ENCODE measurements at regions not wholly inside any gene's neighbourhood (a gene's known extent, or its start where the extent isn't known, plus 50 kb on each side); places are given as distances from the start of the nearest gene placed in this dataset.
A peak's percentile ranks its signal among the peaks of the same experiment; 100 is the strongest.

GRCh38 chr4:33316033-33316432 lies 2595.9 kb downstream of the PCDH7 start:
- no peak overlapping the region for H3K4me3 ChIP-seq
- H3K9me3 ChIP-seq, result peaks cover 0 to 22% (median 12%) of the 10 kb centered on the region in 4 donors
- 79 to 95% (median 90%) methylated on average over 2 of the region's 2 CpGs for WGBS, 5 donors
- H3K27ac ChIP-seq, result no peak overlapping the region
- no peaks in the 10 kb centered on the region for H3K36me3 ChIP-seq
- H3K4me1 ChIP-seq, result no peaks in the 10 kb centered on the region
- H3K27me3 ChIP-seq, result no peaks in the 10 kb centered on the region
- no peak for DNase-seq
- intact Hi-C loops (cut with DNase I; ENCODE audit: low total_unique reads), result no loop called here
- TF ChIP-seq POLR2A (IDR thresholded peaks at IDR 0.05), result no peak
- TF ChIP-seq EP300 (IDR thresholded peaks at IDR 0.05), result no peak
- no peak for TF ChIP-seq POLR2AphosphoS5 (IDR thresholded peaks at IDR 0.05)
- TF ChIP-seq, protein P1, sequence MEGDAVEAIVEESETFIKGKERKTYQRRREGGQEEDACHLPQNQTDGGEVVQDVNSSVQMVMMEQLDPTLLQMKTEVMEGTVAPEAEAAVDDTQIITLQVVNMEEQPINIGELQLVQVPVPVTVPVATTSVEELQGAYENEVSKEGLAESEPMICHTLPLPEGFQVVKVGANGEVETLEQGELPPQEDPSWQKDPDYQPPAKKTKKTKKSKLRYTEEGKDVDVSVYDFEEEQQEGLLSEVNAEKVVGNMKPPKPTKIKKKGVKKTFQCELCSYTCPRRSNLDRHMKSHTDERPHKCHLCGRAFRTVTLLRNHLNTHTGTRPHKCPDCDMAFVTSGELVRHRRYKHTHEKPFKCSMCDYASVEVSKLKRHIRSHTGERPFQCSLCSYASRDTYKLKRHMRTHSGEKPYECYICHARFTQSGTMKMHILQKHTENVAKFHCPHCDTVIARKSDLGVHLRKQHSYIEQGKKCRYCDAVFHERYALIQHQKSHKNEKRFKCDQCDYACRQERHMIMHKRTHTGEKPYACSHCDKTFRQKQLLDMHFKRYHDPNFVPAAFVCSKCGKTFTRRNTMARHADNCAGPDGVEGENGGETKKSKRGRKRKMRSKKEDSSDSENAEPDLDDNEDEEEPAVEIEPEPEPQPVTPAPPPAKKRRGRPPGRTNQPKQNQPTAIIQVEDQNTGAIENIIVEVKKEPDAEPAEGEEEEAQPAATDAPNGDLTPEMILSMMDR (IDR thresholded peaks at IDR 0.05), result no peak

GRCh38 chr4:33316578-33316977 lies 2596.4 kb downstream of the PCDH7 start:
- Histone ChIP-seq H3K27ac (no peak overlapping the region), H3K27me3 (no peaks in the 10 kb centered on the region), H3K36me3 (no peaks in the 10 kb centered on the region), H3K9me3 (peaks cover 0 to 22% (median 12%) of the 10 kb centered on the region in 4 donors), H3K4me1 (no peaks in the 10 kb centered on the region), H3K4me3 (no peak overlapping the region)
- WGBS, 5 donors, result 67 to 88% (median 74%) methylated on average over 3 of the region's 3 CpGs
- no peak for DNase-seq
- TF ChIP-seq, protein P1 (IDR thresholded peaks at IDR 0.05), result no peak
- TF ChIP-seq POLR2AphosphoS5 (IDR thresholded peaks at IDR 0.05) (no peak), POLR2A (IDR thresholded peaks at IDR 0.05) (no peak), EP300 (IDR thresholded peaks at IDR 0.05) (no peak)
- intact Hi-C loops (cut with DNase I; ENCODE audit: low total_unique reads), result no loop called here

GRCh38 chr4:33323393-33323792 lies 2603.2 kb downstream of the PCDH7 start:
- Histone ChIP-seq H3K36me3 (no peaks in the 10 kb centered on the region), H3K4me1 (no peaks in the 10 kb centered on the region), H3K4me3 (no peak overlapping the region), H3K9me3 (peaks cover 0 to 7% (median 2%) of the 10 kb centered on the region in 4 donors), H3K27me3 (no peaks in the 10 kb centered on the region), H3K27ac (no peak overlapping the region)
- intact Hi-C loops (cut with DNase I; ENCODE audit: low total_unique reads), result no loop called here
- TF ChIP-seq EP300 (IDR thresholded peaks at IDR 0.05) (no peak), POLR2AphosphoS5 (IDR thresholded peaks at IDR 0.05) (no peak), POLR2A (IDR thresholded peaks at IDR 0.05) (no peak)
- TF ChIP-seq, protein P1 (IDR thresholded peaks at IDR 0.05), result no peak
- WGBS, 5 donors, result 57 to 80% (median 74%) methylated on average over 1 of the region's 1 CpG
- DNase-seq, result no peak

DNA sequence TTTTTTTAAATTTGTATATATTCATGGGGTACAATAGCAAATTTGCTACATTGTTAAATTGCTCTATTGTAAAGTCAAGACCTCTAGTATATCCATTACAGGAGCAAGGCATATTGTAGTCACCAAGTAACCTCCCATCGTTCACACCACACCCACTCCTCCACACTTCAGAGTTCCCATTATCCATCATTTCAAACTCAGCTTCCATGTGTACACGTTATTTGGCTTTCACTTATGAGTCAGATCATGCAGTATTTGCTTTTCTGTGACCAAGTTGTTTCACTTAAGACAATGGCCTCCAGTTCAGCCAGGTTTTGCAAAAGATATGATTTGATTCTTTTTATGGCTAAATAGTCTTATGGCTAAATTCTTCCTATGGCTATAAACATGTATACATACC lies 2614.2 kb downstream of the PCDH7 start:
- intact Hi-C loops (cut with DNase I; ENCODE audit: low total_unique reads), result no loop called here
- H3K27me3 ChIP-seq, result no peaks in the 10 kb centered on the region
- peaks cover 5 to 29% (median 17%) of the 10 kb centered on the region in 4 donors for H3K9me3 ChIP-seq
- TF ChIP-seq, protein P1 (IDR thresholded peaks at IDR 0.05), result no peak
- TF ChIP-seq POLR2AphosphoS5 (IDR thresholded peaks at IDR 0.05), result no peak
- no peak for TF ChIP-seq EP300 (IDR thresholded peaks at IDR 0.05)
- TF ChIP-seq POLR2A (IDR thresholded peaks at IDR 0.05), result no peak
- H3K36me3 ChIP-seq, result no peaks in the 10 kb centered on the region
- H3K4me1 ChIP-seq, result no peaks in the 10 kb centered on the region
- no peak overlapping the region for H3K27ac ChIP-seq
- peak in 1 of 2 donors; percentile 7 for DNase-seq
- 32 to 49% (median 37%) methylated on average over 2 of the region's 2 CpGs for WGBS, 5 donors
- no peak overlapping the region for H3K4me3 ChIP-seq

Data from stomach (tissue), 8 donors.